Dedifferentiated amniotic fluid mesenchymal stem cell (primary cell): ENCODE measurements at regions not wholly inside any gene's neighbourhood (a gene's known extent, or its start where the extent isn't known, plus 50 kb on each side); places are given as distances from the start of the nearest gene placed in this dataset.

Experiments used
- DNase-seq: peaks from one replicate; pipeline ENCODE4 v3.0.0-alpha.2; 2016; ENCODE audit errors: extremely low spot score

DNA sequence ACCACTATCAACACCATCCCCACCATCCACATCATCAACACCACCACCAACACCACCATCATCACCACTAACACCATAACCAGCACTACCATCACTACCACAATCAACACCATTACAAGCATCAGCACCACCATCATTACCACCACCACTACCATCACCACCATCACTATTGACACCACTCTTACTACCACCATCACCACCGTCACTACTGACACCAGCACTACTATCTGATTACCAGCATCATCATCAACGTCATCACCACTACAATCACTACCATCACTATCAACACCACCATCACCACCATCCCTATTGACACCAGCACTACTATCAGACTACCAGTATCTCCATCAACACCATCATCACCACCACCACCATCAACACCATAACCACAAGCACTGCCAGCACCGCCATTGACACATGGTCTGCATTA, 106.1 kb upstream of the RUNX3 start:
- no peak for DNase-seq

DNA sequence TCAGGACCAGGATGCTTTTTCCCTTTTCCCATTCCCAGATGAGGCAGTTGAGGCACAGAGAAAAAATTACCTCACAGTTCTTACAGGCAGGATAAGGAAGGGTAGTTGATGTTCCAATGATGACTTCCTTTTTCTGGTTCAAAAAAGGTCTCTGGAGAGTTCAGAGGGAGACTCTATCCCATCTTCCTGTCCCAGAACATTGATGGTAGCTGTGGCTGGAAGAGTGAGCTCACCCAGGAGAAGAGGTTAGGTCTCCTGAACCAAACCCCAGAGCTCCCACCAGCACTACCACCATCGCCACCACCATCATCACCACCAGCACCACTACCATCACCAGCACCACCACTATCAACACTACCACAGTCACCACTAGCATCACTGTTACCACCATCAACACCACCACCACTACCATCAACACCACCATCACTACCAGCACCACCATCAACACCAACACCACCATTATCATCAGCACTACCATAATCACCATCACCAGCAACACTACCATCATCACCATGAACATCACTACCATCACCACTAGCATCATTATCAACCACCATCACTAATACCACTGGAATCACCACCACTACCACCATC, 105.5 kb upstream of the RUNX3 start:
- DNase-seq: no peak

DNA sequence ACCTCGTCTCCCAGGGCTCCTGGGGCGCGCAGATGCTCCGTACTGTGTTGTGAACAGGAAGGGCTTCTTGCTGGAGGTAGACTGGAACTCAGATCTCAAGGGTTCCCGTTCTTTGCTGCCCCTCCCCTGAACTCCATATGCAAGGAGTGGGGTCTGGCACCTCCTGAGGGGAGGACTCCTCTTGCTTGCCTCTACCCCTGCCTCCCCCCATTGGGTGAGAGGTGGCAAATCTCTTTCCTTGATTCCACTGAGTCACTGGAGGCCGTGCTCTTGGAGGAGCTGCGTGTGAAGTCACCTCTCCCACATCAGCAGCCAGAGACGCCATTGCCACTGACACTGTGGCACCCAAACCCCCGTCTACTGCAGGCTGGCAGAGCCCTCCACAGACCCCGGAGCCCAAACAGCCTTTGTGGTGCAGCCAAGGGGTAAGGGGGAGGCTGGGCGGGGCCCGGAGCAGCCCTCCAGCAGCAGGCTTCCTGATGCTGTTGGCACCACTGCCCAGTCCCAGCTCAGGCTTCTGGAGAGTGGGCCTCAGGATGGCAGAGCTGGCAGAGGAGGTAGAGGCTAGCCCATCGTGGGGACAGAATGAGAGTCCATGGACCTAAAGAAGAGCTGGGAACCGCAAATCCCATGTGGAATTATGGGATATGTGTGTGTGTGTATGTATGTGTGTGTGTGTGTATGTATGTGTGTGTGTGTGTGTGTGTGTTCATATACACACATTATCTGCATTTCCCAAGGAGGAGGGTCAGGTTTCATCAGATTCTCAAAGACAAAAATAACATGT, 104.9 kb upstream of the RUNX3 start:
- no peak for DNase-seq

DNA sequence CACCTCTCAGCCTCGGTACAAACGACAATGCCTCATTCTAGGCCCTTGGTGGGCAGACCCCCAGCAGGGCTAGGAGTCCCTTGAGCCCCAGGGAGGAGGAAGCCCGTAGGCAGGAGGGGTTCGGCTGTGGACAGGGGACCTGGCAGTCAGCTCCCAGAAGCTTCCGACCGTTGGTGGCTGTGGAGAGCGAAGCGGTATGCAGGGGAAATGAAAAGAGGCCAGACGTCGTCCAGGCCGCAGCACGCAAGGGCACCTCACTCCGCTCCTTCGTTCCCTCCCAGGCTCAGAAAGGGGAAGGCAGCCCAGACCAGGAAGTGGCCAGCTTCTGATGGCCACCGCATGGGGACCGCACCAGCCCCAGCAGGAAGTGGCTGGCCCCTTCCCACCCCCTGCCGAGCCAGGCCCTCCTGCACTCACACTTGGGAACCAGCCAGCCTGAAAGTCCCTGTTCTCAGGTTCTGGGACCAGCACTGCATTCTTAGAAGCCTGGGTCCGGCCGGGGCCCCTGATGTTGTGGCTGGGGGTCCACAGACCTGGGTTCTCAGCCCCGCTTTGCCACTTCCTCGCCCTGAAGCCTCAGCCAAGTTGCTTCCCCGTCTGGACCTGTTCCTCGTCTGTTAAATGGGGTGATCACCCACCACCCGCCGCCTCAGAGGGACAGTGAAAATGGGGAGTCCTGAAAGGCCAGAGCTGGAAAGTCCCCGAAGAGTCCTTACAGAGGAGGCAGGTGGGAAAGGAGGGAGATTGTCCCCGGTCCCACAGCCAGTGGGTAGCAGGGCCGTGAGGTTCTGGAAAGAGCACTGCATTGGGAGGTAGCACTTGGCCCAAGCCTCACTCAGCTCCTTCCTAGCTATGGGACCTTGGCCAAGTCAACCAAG, 104.0 kb upstream of the RUNX3 start:
- no peak for DNase-seq

DNA sequence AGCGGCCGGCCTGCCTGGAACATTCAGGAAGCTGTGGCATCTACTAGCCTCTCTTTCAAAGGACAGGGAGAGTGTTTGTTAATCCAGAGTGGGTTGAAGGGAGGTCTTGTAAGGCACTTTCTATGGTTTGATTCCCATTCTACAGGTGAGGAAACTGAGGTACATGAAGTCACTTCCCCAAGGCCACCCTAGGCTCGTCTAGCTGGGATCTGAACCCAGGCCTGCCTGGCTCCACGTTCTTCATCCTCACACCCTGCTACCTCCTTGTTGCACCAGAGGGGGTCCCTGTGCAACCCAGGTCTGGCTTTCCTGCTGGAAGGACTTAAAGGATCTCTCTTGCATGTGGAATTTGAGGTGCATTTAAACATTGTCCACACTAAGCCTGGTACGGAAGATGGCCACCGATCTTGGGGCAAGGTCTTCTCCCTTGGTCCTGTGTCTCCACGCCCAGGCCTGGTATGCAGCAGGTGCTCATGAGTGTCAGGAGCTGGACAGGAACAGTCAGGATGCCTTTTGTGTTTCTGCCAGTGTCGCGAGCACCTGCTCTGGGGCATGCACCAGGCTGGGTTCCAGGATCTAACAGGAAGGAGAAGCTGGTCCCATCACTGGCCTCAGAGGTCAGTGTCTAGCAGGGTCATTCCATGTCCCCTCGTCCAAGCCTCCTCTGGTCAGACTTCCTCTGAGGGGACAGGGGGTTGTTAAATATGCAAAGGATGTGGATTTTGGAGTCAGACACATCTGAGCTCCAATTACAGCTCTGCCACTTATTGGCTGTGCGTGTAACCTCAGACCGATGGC, 103.2 kb upstream of the RUNX3 start:
- DNase-seq: no peak

DNA sequence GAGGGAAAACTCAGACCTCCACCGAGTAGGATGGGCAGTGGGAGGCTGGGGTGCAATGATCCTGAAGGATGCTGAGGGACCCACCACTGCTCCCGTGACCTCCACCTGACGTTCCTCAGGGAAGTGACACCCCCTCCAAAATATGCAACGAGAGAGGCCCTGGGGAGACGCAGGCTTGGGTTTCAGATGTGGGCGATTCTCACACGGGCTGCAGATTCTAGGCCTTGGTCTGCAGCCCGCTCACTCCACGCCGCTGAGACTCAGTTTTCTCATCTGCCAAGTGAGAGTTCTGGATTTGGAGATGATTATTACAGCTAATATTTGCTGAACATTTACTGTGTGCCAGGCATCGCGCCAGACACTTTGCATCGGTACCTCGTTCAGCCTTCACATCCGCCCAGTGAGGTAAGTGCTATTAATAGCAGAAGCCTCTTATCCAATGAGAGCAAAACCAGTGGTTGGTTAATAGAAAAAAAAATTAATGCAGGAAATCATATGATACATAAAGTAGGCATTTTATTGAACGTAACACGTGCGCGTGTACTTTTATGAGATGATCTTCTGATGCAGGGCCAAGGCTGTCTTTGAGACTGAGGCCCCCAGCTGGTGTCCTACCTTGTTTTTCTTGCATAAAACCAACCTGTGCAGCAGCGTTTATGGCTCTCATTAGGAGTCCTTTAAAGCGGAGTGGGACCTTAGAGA, 102.0 kb upstream of the RUNX3 start:
- no peak for DNase-seq

DNA sequence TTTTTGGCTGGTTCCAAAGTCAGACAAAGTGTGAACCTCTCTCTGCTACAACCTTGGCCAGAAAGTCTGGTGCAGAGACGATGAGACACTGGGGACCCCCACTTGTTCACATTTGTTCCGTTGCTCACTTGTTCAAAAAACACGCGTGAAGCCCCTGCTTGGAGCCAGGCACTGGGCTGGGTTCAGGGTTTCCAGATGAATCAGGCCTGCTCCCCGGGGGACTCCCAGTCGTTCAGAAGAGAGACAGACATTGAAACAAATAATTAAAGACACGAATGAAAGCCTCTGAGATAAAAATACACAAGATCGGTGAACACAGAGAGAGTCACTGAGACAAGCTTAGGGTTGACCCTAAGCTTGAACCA, 101.5 kb upstream of the RUNX3 start:
- no peak for DNase-seq

DNA sequence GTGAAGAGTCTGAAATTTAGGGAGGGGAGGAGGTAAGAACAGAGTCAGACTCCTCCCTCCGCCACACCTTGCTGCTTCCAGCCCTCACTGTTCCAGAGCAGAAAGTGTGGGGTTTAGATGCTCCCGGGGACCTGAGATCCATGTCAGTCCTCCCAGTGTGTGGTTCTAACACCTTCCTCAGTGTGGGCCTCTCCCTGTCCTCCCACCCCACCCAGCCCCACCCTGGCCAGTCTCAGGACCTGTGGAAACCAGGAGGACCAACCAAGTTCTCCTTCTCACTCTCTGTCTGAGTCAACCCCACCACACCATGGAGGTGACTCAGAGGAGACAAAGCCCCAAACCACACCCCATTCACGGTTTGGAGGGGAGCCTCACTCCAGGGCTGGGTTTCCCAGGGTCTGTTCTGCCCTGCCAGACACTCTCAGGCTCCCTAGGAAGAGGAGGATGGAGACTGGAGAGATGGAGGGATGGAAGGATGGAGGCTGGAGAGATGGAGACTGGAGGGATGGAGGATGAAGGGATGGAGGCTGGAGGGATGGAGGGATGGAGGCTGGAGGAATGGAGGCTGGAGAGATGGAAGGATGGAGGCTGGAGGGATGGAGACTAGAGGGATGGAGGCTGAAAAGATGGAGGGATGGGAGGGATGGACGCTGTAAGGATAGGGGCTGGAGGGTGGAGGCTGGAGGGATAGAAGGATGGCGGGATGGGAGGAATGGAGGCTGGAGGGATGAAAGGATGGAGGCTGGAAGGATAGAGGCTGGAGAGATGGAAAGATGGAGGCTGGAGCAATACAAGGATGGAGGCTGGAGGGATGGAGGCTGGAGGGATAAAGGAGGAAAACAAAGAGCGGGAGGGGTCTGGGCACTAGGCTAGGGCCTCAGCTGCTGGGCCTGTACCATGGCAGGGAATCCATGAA, 100.9 kb upstream of the RUNX3 start:
- DNase-seq: no peak

DNA sequence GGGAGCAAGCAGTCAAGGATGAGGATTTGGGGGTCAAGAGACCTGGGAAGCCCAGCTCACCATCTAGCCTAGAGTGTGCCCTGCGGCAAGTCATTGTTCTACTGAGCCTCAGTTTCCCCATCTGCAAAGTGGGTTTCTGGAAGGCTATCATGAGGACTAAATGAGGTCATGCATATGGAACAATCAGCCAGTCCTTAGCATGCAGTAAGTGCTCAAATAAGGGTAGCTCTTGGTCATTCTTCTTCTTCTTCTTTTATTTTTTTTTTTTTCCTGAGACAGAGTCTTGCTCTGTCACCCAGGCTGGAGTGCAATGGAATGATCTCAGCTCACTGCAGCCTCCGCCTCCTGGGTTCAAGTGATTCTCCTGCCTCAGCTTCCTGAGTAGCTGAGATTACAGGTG, 99.9 kb upstream of the RUNX3 start:
- DNase-seq: no peak

DNA sequence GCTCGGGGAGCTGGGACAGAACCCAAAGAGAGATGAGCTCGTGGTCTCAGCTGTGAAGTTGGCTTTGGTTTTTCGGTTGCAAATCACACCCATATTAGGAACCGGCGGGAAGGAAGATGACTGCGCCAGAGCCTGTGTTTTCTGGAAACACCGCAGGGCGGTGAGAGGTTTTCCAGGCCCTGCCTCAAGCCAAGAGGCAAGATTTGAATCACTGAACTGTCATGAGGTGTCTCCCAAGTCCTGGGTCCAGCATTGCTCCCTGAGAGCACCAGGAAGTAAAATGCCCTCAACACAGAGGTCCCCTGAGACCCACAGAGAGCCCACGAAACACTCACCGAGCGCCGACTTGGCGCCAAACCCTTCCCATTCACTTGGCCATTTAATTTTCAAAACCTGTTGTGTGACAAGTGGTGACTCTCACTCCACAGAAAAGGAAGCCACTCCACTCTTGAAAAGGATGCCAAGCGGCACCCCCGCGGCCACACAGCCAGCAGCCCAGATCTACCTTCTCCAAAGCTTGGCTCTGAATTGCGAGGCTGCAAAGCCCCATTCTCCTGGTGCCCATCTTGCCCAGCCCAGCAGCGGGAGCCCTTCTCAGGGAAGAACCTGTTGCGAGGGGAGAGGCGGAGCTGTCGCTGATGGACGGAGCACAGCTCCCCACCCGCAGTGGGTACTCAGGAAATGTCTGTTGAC, 99.0 kb upstream of the RUNX3 start:
- DNase-seq: no peak

DNA sequence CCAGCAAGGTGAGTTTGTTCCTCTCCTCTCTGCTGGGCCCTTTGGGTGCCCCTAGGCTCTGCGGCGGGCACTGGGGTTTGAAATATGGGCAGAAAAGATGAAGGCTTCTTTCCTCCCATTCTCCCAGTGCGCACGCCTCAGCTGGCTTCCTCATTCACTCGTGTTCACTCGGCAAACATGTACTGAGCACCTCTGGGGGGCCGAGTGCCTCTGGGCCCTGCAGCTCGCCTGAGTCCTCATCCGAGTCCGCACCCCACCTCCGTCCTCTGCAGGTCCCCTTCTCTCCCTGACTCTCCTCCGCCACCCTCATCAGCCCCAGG, 98.5 kb upstream of the RUNX3 start:
- no peak for DNase-seq

DNA sequence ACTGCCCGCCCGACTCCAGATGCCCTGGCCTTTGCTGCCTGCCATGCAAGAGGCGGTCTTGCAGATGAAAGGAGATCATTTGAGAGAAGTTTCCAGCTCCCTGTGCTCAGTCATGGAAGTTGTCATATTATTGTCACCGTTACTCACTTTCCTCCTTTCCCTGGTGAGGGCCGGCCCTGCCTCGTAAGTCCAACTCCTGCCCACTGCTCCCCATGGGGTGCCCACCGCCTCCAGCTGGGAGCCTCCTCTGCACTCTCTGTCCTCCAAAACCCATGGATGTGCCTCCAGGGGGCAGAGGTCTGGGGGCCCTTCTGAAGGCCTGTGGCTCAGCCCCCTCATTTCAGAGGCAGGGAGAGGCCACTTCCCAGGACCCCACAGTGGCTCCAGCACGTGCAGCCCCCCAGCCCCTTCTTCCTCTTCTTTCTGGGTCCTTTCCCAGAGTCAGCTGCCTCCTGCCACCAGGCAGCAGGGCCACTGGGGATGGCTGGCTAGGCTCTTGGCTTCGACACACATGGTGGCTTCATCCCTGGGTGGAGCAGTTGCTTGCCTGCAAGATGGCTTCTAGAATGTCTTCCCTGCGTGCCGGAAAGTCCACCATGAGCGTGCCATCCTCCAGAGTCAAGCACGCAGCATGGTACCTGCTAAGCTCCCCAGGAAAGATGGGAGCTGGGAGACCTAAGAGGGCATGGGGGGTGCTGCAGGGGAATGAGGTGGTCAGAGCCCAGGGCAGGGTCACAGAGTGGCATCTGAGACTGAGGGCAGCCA, 97.9 kb upstream of the RUNX3 start:
- DNase-seq: no peak

DNA sequence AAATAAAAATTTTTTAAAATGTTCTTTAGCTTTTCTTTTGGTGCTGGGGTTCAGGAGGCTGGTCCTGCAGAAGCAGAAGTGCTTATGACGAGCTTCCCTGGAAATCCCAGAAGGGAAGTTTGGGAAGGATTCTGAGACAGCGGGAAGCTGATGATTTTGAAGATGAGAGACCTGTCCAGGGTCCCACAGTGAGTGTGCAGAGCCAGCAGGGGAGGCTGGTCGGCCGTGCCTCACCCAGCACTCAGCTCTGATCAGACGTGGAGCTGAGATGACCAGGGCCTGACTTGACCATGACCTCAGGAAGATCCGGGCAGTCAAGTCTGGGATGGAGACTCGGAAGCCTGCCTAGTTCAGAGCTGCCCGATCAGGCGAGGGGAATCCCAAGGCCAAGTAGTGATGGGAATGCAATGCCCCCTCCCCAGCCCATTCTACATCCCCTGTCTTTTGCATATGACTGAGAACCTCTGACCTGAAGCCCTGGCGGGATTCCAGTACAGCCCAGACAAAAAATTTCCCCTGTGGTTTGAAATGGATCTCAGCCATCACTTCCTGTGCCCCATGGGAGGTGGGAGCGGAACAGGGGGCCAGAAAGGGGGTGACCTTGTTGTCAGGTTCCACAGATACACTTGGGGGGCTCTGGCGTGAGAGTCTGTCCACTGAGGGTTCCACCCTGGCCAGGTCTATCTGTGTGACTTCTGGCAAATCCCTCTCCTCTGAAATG, 96.8 kb upstream of the RUNX3 start:
- no peak for DNase-seq

DNA sequence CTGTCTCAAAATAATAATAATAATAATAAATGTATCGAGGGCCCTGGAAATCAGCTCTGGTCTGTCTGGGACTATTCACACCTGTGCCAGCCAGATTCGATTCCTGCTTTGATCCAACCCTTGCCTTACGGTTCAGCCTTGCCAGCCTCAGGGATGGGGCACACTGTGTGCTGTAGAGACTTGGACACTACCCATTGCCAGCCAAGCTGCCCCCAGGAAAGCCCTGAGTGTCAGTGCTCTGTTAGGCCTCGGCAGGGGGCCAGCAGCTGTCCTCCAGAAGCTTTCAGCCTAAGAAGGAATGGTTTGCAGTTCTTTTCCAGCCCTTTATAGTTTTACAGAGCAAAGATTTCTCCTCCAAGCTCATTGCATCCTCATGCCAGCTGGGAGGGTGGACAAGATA, 96.2 kb upstream of the RUNX3 start:
- no peak for DNase-seq

DNA sequence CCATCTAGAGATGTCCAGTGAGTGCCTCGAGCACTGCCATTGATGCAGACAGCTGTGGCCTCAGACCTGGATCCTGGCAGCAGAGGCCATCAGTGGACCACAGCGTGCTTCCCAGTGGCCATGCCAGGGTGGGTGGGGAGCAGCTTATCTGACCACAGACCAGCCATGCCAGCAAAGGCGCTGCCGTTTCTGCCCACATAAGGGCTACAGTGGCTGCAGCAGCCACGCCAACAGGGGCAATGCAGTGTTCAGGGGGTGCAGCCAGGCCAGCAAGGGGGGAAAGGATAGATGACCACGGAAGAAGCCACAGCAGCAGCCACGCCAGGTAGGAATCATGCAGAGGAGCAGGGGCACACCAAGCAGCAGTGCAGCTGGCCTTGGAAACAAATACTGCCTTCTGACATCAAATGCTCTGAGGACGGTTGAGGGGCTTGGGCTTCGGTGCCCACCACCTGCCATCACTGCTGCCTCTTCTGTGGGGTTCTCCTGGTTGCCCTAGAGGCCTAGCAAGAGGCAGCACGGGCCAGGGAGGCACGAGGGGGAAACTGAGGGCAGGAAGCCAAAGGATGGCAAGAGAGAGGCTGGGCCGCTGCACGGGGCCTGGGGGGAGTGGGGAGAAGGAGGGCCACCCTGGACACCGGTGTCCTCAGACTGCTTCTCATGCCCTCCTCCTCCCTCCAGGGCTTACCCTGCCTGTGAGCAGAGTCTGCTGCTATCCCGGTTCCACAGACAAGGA, 94.7 kb upstream of the RUNX3 start:
- no peak for DNase-seq

DNA sequence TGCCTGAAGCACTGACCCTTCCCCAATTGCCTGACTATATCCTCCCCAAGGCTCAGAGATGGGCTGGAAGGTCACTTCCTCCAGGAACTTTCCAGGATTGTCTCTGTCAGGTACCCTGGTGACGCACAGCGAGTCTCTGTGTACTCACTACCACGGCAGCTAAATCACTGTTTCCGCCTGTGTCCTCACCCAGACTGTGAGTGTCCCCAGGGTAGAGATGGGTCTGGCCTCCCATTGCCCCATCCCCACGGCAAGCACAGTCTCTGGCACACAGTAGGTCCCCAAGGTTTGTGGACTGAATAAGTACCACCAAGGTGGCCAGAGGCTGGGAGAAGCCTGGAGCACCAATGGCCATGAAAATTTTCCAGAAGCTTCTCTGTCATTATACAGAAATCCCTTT, 93.8 kb upstream of the RUNX3 start:
- DNase-seq: no peak

DNA sequence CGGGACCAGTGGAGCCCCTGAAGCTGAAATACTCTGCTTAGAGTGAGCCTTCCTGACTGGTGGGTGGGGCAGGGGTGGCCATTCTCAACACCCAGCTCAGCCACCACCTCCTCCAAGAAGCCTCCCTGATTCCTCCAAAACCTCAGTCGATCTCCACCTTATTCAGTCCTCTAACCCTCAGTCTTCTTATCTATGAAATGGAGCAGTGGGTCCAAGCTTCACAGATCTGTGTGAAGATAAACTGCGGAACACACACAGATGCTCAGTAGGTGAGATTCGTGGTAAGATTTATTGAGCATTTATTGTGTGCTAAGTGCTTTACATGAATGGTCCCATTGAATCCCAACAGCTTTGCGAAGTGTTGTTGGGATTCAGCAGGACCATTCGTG, 93.1 kb upstream of the RUNX3 start:
- DNase-seq: no peak
